GM12878 (cell line): ENCODE measurements at regions not wholly inside any gene's neighbourhood (a gene's known extent, or its start where the extent isn't known, plus 50 kb on each side); places are given as distances from the start of the nearest gene placed in this dataset.

ENCODE experiments used
- ATAC-seq: fragments of 200-7000 bp; cut with Tn5 transposase; 3 replicates; pipeline ENCODE4 v1.9.1; 2020; ENCODE audit warnings: mild to moderate bottlenecking, moderate library complexity
- BruUV-seq: library from RNA; stranded (reverse); fragments of 400-500 nt; replicated peaks from 2 replicates; lab custom pipeline; 2021; lab: Mats Ljungman, UMichigan
- CTCF ChIA-PET: fragments of 300-600 bp; sonication (Branson Sonifier 250); formaldehyde crosslinking; extraction: SDS; loops from one replicate; lab custom pipeline; 2021; ENCODE audit warnings: inconsistent platforms; lab: Yijun Ruan, JAX
- POLR2A ChIA-PET: fragments of 350-600 bp; formaldehyde crosslinking; extraction: SDS; loops from one replicate; lab custom pipeline; 2021; ENCODE audit warnings: inconsistent platforms; lab: Charles Lee
- RAD21 ChIA-PET: fragments of 300-600 bp; sonication (Branson Sonifier 250); formaldehyde crosslinking; loops from one replicate; lab custom pipeline; 2023; ENCODE audit warnings: antibody characterized with exemption; ENCODE audit not compliant: unreplicated experiment; lab: Charles Lee
- SMC1A ChIA-PET: fragments of 300-600 bp; sonication (Branson Sonifier 250); formaldehyde crosslinking; loops from one replicate; lab custom pipeline; 2023; ENCODE audit not compliant: unreplicated experiment, uncharacterized antibody; lab: Charles Lee
- DNase-seq: peaks from one replicate; pipeline ENCODE4 v3.0.0-alpha.2; 2011; ENCODE audit warnings: low read depth, low spot score
- FAIRE-seq: peaks from 3 replicates; lab custom pipeline; 2011; peaks lifted over from hg19 to GRCh38; lab: Jason Lieb, UNC
- H2AFZ ChIP-seq: 2 replicates; pipeline ENCODE4 v1.6.0; 2011; ENCODE audit warnings: low read depth, low read length, control low read depth; ENCODE audit not compliant: control insufficient read depth
- H3K27ac ChIP-seq: 2 replicates; pipeline ENCODE4 v1.5.1; 2011; ENCODE audit warnings: control low read depth; ENCODE audit not compliant: control insufficient read depth, insufficient read depth
- H3K27me3 ChIP-seq, 2 experiments: replicated peaks in 1 of 2; 2 replicates each; pipeline versions ENCODE4 v1.6.0 to v1.6.1; 2011; ENCODE audit warnings: low read length in 1 of 2; ENCODE audit not compliant: control insufficient read depth in 2 of 2, insufficient read depth in 2 of 2
- H3K36me3 ChIP-seq, 2 experiments: 2 replicates each; pipeline ENCODE4 v1.5.1; 2011; ENCODE audit warnings: low read length in 1 of 2; ENCODE audit not compliant: control insufficient read depth in 2 of 2, insufficient read depth in 2 of 2
- H3K4me1 ChIP-seq: 2 replicates; pipeline ENCODE4 v1.6.1; 2011; ENCODE audit warnings: mild to moderate bottlenecking, low read length, moderate library complexity, mixed read lengths; ENCODE audit not compliant: control insufficient read depth, insufficient read depth
- H3K4me2 ChIP-seq: 2 replicates; pipeline ENCODE4 v1.6.0; 2011; ENCODE audit warnings: control low read depth; ENCODE audit not compliant: control insufficient read depth, insufficient read depth
- H3K4me3 ChIP-seq: fragments of 200-600 bp; sonication (generic); 2 replicates; pipeline ENCODE4 v1.5.1; 2016
- H3K79me2 ChIP-seq: 2 replicates; pipeline ENCODE4 v1.6.0; 2011; ENCODE audit warnings: low read length; ENCODE audit not compliant: control insufficient read depth, insufficient read depth
- H3K9ac ChIP-seq: 2 replicates; pipeline ENCODE4 v1.8.0; 2011; ENCODE audit warnings: low read length, control low read depth, mixed read lengths; ENCODE audit not compliant: control insufficient read depth, insufficient read depth
- H3K9me3 ChIP-seq: replicated peaks from 3 replicates; pipeline ENCODE4 v1.5.1; 2011; ENCODE audit warnings: mild to moderate bottlenecking, low read length; ENCODE audit not compliant: control insufficient read depth, insufficient read depth
- H4K20me1 ChIP-seq: 2 replicates; pipeline ENCODE4 v1.6.0; 2011; ENCODE audit not compliant: control insufficient read depth, insufficient read depth
- CEBPZ ChIP-seq: fragments of 150-350 bp; IDR thresholded peaks from 2 replicates; pipeline ENCODE4 v1.6.1; 2016; ENCODE audit warnings: low read depth, low read length
- GABPA ChIP-seq: IDR thresholded peaks from 2 replicates; pipeline ENCODE4 v1.6.1; 2014; ENCODE audit warnings: antibody characterized with exemption, low read depth, mild to moderate bottlenecking, inconsistent platforms
- MEF2A ChIP-seq: IDR thresholded peaks from 2 replicates; pipeline ENCODE4 v1.6.1; 2011; ENCODE audit warnings: low read depth, mild to moderate bottlenecking, low read length, moderate library complexity; ENCODE audit not compliant: insufficient read depth
- NFIC ChIP-seq: IDR thresholded peaks from 2 replicates; pipeline ENCODE4 v1.6.1; 2012; ENCODE audit warnings: low read depth, mild to moderate bottlenecking, inconsistent platforms, low read length, moderate library complexity
- NFYA ChIP-seq: IDR thresholded peaks from 2 replicates; pipeline ENCODE4 v1.6.1; 2011; ENCODE audit warnings: low read depth, mild to moderate bottlenecking, low read length, improper control_type of control experiment, borderline replicate concordance
- PAX5 ChIP-seq: IDR thresholded peaks from 2 replicates; pipeline ENCODE4 v1.6.1; 2011; ENCODE audit warnings: low read depth, low read length, borderline replicate concordance
- RAD21 ChIP-seq: IDR thresholded peaks from 2 replicates; pipeline ENCODE4 v1.6.1; 2011; ENCODE audit warnings: mild to moderate bottlenecking, low read depth, low read length, moderate library complexity; ENCODE audit not compliant: insufficient read depth
- SMAD5 ChIP-seq: IDR thresholded peaks from 2 replicates; pipeline ENCODE4 v1.6.1; 2016; ENCODE audit warnings: antibody characterized with exemption, low read depth
- SMC3 ChIP-seq: IDR thresholded peaks from 2 replicates; pipeline ENCODE4 v1.6.1; 2011; ENCODE audit warnings: low read length, improper control_type of control experiment, borderline replicate concordance
- SRF ChIP-seq, 2 experiments: IDR thresholded peaks; 2 replicates each; pipeline ENCODE4 v1.6.1; 2011; ENCODE audit warnings: low read depth in 2 of 2, low read length in 2 of 2, mild to moderate bottlenecking in 1 of 2, moderate library complexity in 1 of 2
- YBX1 ChIP-seq: fragments of 450-650 bp; IDR thresholded peaks from 2 replicates; pipeline ENCODE4 v1.6.1; 2016; ENCODE audit warnings: antibody characterized with exemption
- YY1 ChIP-seq: IDR thresholded peaks from 2 replicates; pipeline ENCODE4 v1.6.1; 2011; ENCODE audit warnings: low read depth, mild to moderate bottlenecking, low read length
- ZNF622 ChIP-seq: fragments of 450-650 bp; IDR thresholded peaks from 2 replicates; pipeline ENCODE4 v1.6.1; 2017; ENCODE audit warnings: mild to moderate bottlenecking, inconsistent platforms
- WGBS: methylation state at CpG from one replicate; pipeline ENCODE4 v1.1.6; 2016; ENCODE audit warnings: low lambda C conversion rate; ENCODE audit not compliant: insufficient replicate concordance, insufficient coverage; ENCODE audit errors: missing lambda C conversion rate; 5-methylcytosine and 5-hydroxymethylcytosine counted together
- in situ Hi-C: fragments of 300-500 bp; cut with MboI; formaldehyde crosslinking; loops from 9 replicates; pipeline ENCODE4 v1.14.3; 2018; ENCODE audit warnings: mixed read lengths
- intact Hi-C: fragments of 100-400 bp; cut with micrococcal nuclease; formaldehyde crosslinking; loops from one replicate; pipeline ENCODE4 v1.14.2; 2022; ENCODE audit not compliant: unreplicated experiment
- TF ChIP-seq, protein P1 (sequence below): IDR thresholded peaks from 2 replicates; pipeline ENCODE4 v1.6.1; 2012; ENCODE audit warnings: improper control_type of control experiment, low read depth, low read length; ENCODE audit not compliant: insufficient replicate concordance

DNA sequence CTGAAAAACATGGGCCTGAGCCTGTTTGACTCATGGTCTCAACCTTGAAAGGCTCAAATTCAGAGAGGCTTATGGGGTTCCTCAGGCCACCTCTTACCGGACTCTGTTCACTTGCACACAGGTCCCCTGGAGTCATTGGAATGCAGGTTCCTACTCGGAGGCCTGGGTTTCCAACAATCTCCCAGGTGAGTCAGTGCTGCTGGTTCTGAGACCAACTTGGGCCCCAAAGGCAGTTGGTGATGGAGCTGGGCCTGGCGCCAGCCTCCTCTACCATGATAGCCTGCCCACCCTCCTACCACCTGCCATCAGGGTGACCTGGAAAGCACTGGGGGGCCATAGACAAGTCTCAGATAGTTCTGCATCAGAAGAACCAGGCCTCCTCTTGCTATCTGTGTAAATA, 188.4 kb downstream of the RGS3 start (continued):
- TF ChIP-seq SMC3 (no peak), SMAD5 (no peak), MEF2A (no peak)

- Histone ChIP-seq H3K4me3 (no peak overlapping the region), H3K27me3 (no peaks in the 10 kb centered on the region), H4K20me1 (no peaks in the 10 kb centered on the region), H3K9me3 (no peaks in the 10 kb centered on the region), H3K79me2 (no peaks in the 10 kb centered on the region), H3K9ac (no peak overlapping the region), H2AFZ (no peak overlapping the region), H3K27ac (no peak overlapping the region), H3K4me1 (no peaks in the 10 kb centered on the region), H3K4me2 (no peak overlapping the region), H3K36me3 (no peaks in the 10 kb centered on the region)
- CTCF ChIA-PET, result interaction anchor here (1.5 to 12.2 kb wide), 6 partner anchors 63 to 378 kb away, joined by 3 to 565 read pairs (median 59); no protein-coding TSS in a partner anchor
- BruUV-seq, result no TSS peak
- POLR2A ChIA-PET, result interaction anchor here (0.6 to 0.7 kb wide), 2 partner anchors 378 to 856 kb away, joined by 3 read pairs; no protein-coding TSS in a partner anchor
- DNase-seq, result no peak
- FAIRE-seq, result peak; percentile 41
- WGBS, result 39% methylated on average over 6 of the region's 6 CpGs
- no peak for ATAC-seq
- SMC1A ChIA-PET, result interaction anchor here (1.6 to 11.0 kb wide), 3 partner anchors 50 to 204 kb away, joined by 3 to 270 read pairs (median 245); no protein-coding TSS in a partner anchor
- intact Hi-C loops (loop anchor here (10.0 kb wide), 1 partner anchor 728 kb away; no protein-coding TSS in a partner anchor), in situ Hi-C loops (no loop called here)
- RAD21 ChIA-PET, result interaction anchor here (0.8 to 8.0 kb wide), 3 partner anchors 49 to 205 kb away, joined by 4 to 290 read pairs (median 247); no protein-coding TSS in a partner anchor
- TF ChIP-seq SRF (IDR thresholded peaks at IDR 0.05; ENCODE audit: low read depth in 2 of 2, low read length in 2 of 2) (no peak), YY1 (no peak), GABPA (no peak), NFYA (no peak), ZNF622 (no peak), YBX1 (no peak), CEBPZ (no peak), PAX5 (no peak), NFIC (no peak), RAD21 (no peak)
- TF ChIP-seq, protein P1, sequence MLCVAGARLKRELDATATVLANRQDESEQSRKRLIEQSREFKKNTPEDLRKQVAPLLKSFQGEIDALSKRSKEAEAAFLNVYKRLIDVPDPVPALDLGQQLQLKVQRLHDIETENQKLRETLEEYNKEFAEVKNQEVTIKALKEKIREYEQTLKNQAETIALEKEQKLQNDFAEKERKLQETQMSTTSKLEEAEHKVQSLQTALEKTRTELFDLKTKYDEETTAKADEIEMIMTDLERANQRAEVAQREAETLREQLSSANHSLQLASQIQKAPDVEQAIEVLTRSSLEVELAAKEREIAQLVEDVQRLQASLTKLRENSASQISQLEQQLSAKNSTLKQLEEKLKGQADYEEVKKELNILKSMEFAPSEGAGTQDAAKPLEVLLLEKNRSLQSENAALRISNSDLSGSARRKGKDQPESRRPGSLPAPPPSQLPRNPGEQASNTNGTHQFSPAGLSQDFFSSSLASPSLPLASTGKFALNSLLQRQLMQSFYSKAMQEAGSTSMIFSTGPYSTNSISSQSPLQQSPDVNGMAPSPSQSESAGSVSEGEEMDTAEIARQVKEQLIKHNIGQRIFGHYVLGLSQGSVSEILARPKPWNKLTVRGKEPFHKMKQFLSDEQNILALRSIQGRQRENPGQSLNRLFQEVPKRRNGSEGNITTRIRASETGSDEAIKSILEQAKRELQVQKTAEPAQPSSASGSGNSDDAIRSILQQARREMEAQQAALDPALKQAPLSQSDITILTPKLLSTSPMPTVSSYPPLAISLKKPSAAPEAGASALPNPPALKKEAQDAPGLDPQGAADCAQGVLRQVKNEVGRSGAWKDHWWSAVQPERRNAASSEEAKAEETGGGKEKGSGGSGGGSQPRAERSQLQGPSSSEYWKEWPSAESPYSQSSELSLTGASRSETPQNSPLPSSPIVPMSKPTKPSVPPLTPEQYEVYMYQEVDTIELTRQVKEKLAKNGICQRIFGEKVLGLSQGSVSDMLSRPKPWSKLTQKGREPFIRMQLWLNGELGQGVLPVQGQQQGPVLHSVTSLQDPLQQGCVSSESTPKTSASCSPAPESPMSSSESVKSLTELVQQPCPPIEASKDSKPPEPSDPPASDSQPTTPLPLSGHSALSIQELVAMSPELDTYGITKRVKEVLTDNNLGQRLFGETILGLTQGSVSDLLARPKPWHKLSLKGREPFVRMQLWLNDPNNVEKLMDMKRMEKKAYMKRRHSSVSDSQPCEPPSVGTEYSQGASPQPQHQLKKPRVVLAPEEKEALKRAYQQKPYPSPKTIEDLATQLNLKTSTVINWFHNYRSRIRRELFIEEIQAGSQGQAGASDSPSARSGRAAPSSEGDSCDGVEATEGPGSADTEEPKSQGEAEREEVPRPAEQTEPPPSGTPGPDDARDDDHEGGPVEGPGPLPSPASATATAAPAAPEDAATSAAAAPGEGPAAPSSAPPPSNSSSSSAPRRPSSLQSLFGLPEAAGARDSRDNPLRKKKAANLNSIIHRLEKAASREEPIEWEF, result no peak
Observed at GRCh38 chr9:113652355-113653152, 189.0 kb downstream of the RGS3 start.
